Brain microvascular endothelial cell (primary cell): ENCODE measurements at regions not wholly inside any gene's neighbourhood (a gene's known extent, or its start where the extent isn't known, plus 50 kb on each side); places are given as distances from the start of the nearest gene placed in this dataset.
A peak's percentile ranks its signal among the peaks of the same experiment; 100 is the strongest.

Experiments
- DNase-seq: peaks from one replicate; pipeline ENCODE4 v3.0.0-alpha.2; 2020
- H3K27ac ChIP-seq: fragments of 250-450 bp; sonication (Bioruptor Pico); 2 replicates; pipeline ENCODE4 v1.5.1; 2020; ENCODE audit warnings: mild to moderate bottlenecking, moderate library complexity
- H3K27me3 ChIP-seq: fragments of 250-450 bp; sonication (Bioruptor Pico); replicated peaks from 2 replicates; pipeline ENCODE4 v1.5.1; 2020; ENCODE audit warnings: mild to moderate bottlenecking
- H3K36me3 ChIP-seq: fragments of 250-450 bp; sonication (Bioruptor Pico); replicated peaks from 2 replicates; pipeline ENCODE4 v1.5.1; 2020; ENCODE audit warnings: mild to moderate bottlenecking
- H3K4me3 ChIP-seq: 2 replicates; pipeline ENCODE4 v1.5.1; 2011; ENCODE audit warnings: low read depth, mild to moderate bottlenecking, control low read depth, low read length, moderate library complexity
- CTCF ChIP-seq: IDR thresholded peaks from 2 replicates; pipeline ENCODE4 v1.5.1; 2011; ENCODE audit warnings: low read depth, mild to moderate bottlenecking, moderate library complexity, low read length, control low read depth, inconsistent platforms; ENCODE audit errors: missing control alignments
- in situ Hi-C: cut with HindIII; loops from 2 replicates; pipeline ENCODE4 v1.10.0; 2017; ENCODE audit warnings: low sequenced_read_pairs, low pct_ligation_motif_present

- Histone ChIP-seq H3K36me3 (no peaks in the 10 kb centered on the region), H3K27ac (no peak overlapping the region), H3K4me3 (no peak overlapping the region), H3K27me3 (peaks cover 10% of the 10 kb centered on the region)
- DNase-seq = no peak
- TF ChIP-seq CTCF = no peak
- in situ Hi-C loops = no loop called here
Measured at GRCh38 chr11:32008880-32009551, 81.9 kb upstream of the RCN1 start.

- peak; percentile 82 for TF ChIP-seq CTCF
- Histone ChIP-seq H3K27ac (no peak overlapping the region), H3K4me3 (no peak overlapping the region), H3K36me3 (no peaks in the 10 kb centered on the region), H3K27me3 (peaks cover 10% of the 10 kb centered on the region)
- DNase-seq = peak; percentile 46
- in situ Hi-C loops = no loop called here
Measured at GRCh38 chr11:32006799-32007388, 84.0 kb upstream of the RCN1 start.

- no peak for DNase-seq
- no peak for TF ChIP-seq CTCF
- H3K4me3 ChIP-seq = no peak overlapping the region
- no peak overlapping the region for H3K27ac ChIP-seq
- in situ Hi-C loops = no loop called here
- H3K36me3 ChIP-seq = no peaks in the 10 kb centered on the region
- H3K27me3 ChIP-seq = peaks cover 4% of the 10 kb centered on the region
Measured at GRCh38 chr11:32005786-32006416, 85.0 kb upstream of the RCN1 start.

- no peak overlapping the region for H3K4me3 ChIP-seq
- in situ Hi-C loops = no loop called here
- H3K27me3 ChIP-seq = peaks cover 2% of the 10 kb centered on the region
- no peak for TF ChIP-seq CTCF
- no peak for DNase-seq
- H3K27ac ChIP-seq = no peak overlapping the region
- no peaks in the 10 kb centered on the region for H3K36me3 ChIP-seq
Measured at GRCh38 chr11:32003335-32003734, 87.5 kb upstream of the RCN1 start.

- Histone ChIP-seq H3K4me3 (no peak overlapping the region), H3K36me3 (no peaks in the 10 kb centered on the region), H3K27me3 (no peaks in the 10 kb centered on the region), H3K27ac (no peak overlapping the region)
- TF ChIP-seq CTCF = no peak
- in situ Hi-C loops = no loop called here
- no peak for DNase-seq
Measured at GRCh38 chr11:32002311-32002710, 88.6 kb upstream of the RCN1 start.
